LHCN-M2 (cell line): ENCODE measurements at regions not wholly inside any gene's neighbourhood (a gene's known extent, or its start where the extent isn't known, plus 50 kb on each side); places are given as distances from the start of the nearest gene placed in this dataset.

Experiments used
- DNase-seq: peaks from one replicate; pipeline ENCODE4 v3.0.0-alpha.2; 2012; ENCODE audit warnings: low read depth

- DNase-seq = no peak
These were observed 545.0 kb downstream of the DIPK2A start for GRCh38 chr3:144516589-144516988.

GRCh38 chr3:144521131-144521530 lies 549.5 kb downstream of the DIPK2A start:
- no peak for DNase-seq

- no peak for DNase-seq
These were observed 550.8 kb downstream of the DIPK2A start for GRCh38 chr3:144522456-144522855.

- DNase-seq = no peak
These were observed 551.8 kb downstream of the DIPK2A start for GRCh38 chr3:144523396-144523795.

- peak; percentile 53 for DNase-seq
These were observed 552.9 kb downstream of the DIPK2A start for GRCh38 chr3:144524531-144524930.

GRCh38 chr3:144529566-144529965 lies 557.9 kb downstream of the DIPK2A start:
- no peak for DNase-seq

- no peak for DNase-seq
These were observed 573.2 kb downstream of the DIPK2A start for GRCh38 chr3:144544871-144545270.

GRCh38 chr3:144546539-144546938 lies 574.9 kb downstream of the DIPK2A start:
- DNase-seq = no peak

GRCh38 chr3:144548346-144548745 lies 576.7 kb downstream of the DIPK2A start:
- DNase-seq = no peak

GRCh38 chr3:144549166-144549565 lies 577.5 kb downstream of the DIPK2A start:
- DNase-seq = peak; percentile 19

- no peak for DNase-seq
These were observed 580.9 kb downstream of the DIPK2A start for GRCh38 chr3:144552346-144553057.

- DNase-seq = no peak
These were observed 581.7 kb downstream of the DIPK2A start for GRCh38 chr3:144553301-144553700.

- no peak for DNase-seq
These were observed 583.3 kb downstream of the DIPK2A start for GRCh38 chr3:144554889-144555288.

- peak; percentile 89 for DNase-seq
These were observed 584.8 kb downstream of the DIPK2A start for GRCh38 chr3:144556392-144556791.

GRCh38 chr3:144557515-144557914 lies 585.9 kb downstream of the DIPK2A start:
- peak; percentile 69 for DNase-seq

- peak; percentile 5 for DNase-seq
These were observed 592.4 kb downstream of the DIPK2A start for GRCh38 chr3:144564011-144564410.

GRCh38 chr3:144566320-144566719 lies 594.7 kb downstream of the DIPK2A start:
- no peak for DNase-seq

GRCh38 chr3:144569651-144570050 lies 598.0 kb downstream of the DIPK2A start:
- no peak for DNase-seq

- no peak for DNase-seq
These were observed 612.2 kb downstream of the DIPK2A start for GRCh38 chr3:144583871-144584270.

- DNase-seq = peak; percentile 26
These were observed 613.8 kb downstream of the DIPK2A start for GRCh38 chr3:144585408-144585807.

- no peak for DNase-seq
These were observed 614.3 kb downstream of the DIPK2A start for GRCh38 chr3:144585953-144586352.

GRCh38 chr3:144586382-144586781 lies 614.8 kb downstream of the DIPK2A start:
- DNase-seq = no peak

- DNase-seq = peak; percentile 74
These were observed 619.2 kb downstream of the DIPK2A start for GRCh38 chr3:144590854-144591253.

GRCh38 chr3:144593881-144594280 lies 622.3 kb downstream of the DIPK2A start:
- DNase-seq = no peak
